AG20443 (cell line): ENCODE measurements at regions not wholly inside any gene's neighbourhood (a gene's known extent, or its start where the extent isn't known, plus 50 kb on each side); places are given as distances from the start of the nearest gene placed in this dataset.

Experiments
- DNase-seq: peaks from one replicate; pipeline ENCODE4 v3.0.0; 2012; ENCODE audit warnings: low spot score, mixed read lengths

- DNase-seq: no peak
These were observed 445.6 kb downstream of the KCTD12 start for GRCh38 chr13:76440568-76440967.

GRCh38 chr13:76439546-76439945 is 446.7 kb downstream of the KCTD12 start:
- DNase-seq: no peak

DNA sequence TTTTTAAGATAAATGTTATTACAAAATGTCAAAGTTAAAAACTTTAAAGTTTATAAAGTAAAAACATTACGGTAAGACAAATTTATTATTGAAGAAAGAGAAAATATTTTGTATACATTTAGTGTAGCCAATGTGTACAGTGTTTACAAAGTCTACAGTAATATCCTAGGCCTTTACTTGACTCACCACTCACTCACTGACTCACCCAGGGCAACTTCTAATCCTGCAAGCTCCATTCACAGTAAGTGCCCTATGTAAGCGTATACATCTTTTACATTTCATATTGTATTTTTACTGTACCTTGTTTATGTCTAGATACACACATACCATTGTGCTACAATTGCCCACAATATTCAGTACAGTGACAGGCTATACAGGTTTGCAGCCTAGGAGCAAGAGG is 448.2 kb downstream of the KCTD12 start:
- no peak for DNase-seq

DNA sequence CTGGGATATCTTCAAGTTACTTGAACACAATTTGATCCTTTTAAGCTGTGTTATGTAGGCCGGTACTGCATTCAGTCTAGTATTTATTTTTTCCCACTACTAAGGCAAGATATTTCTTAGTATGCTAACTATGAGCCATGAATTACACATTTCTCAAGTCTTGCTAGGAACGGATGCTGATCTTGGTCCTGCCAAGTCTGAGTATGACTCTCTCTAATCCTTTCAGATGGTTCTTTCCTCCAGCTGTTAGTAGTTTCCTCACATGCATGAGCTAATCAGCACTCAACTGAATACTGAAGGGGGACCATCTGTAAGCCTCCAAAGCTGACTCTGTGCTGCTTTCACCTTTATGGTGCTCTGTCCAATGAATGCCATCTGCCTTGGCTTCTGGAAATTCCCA is 460.3 kb downstream of the KCTD12 start:
- peak; percentile 38 for DNase-seq

DNA sequence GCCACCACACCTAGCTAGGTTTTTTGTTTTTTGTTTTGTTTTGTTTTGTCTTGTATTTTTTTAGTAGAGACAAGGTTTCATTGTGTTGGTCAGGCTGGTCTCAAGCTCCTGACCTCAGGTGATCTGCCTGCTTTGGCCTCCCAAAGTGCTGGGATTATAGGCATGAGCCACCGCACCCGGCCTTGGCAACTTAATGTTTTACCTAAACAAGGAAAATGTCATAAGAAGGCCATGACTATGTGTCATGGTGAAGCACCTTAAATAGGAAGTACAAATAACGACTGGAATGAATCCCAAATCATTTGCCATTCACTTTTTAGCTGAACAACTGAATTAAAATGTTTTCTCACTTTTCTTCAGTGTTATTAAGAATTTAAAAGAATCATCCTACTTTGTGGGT is 465.2 kb downstream of the KCTD12 start:
- DNase-seq: no peak

- no peak for DNase-seq
These were observed 467.8 kb downstream of the KCTD12 start for GRCh38 chr13:76418404-76418803.

DNA sequence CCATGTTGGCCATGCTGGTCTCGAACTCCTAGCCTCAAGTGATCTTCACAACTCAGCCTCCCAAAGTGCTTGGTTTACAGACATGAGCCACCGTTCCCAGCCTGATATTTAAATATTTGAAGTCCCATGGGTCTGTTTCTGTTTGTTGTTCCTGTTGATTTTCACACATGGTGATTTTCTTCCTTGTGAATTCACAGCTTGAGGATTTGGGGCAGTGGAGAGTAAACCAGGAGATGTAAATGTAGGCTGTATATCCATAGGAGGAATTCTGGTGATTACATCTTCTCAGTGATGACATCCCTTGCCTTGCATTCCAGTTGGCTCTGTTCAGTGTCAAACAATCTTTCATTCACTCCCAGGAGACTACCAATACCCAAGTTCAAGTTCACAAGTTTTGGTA is 471.9 kb downstream of the KCTD12 start:
- DNase-seq: no peak

DNA sequence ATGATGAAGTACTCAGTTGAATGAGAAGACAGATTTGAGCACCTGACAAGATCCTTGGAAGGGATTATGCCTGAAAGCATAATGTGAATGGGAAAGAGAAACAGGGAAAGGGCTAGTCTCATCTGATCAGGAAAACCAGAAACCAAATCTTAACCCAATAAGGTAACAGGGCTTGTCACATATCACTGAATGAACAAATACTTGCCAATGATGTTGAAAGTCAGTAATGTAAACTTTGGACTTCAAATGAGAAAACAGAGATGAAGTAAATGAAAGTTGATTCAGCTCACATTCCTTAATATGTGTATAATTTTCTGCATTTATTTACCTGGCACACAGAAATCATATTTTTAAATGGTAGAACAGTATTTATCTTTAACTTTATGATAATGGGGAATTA is 480.0 kb downstream of the KCTD12 start:
- no peak for DNase-seq

DNA sequence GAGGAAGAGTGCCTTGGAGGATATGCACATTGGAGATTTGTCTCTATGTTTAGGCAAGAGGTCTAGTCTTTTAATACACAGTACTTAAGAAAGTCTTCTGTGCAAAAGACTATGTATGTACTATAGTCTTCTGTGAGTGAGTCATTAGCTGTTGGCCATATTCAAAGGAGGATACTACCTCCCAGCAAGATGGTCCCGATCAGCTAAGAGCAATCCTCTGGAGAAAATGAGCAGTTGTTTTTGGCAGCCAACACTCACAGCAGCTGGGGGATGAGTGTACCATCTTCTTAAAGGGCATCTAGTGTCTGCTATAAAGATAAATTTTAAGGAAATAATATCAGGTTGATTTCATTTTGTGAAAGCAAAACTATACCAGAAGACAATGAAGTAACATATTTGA is 487.8 kb downstream of the KCTD12 start:
- no peak for DNase-seq

- DNase-seq: no peak
These were observed 488.8 kb downstream of the KCTD12 start for GRCh38 chr13:76397413-76397812.

DNA sequence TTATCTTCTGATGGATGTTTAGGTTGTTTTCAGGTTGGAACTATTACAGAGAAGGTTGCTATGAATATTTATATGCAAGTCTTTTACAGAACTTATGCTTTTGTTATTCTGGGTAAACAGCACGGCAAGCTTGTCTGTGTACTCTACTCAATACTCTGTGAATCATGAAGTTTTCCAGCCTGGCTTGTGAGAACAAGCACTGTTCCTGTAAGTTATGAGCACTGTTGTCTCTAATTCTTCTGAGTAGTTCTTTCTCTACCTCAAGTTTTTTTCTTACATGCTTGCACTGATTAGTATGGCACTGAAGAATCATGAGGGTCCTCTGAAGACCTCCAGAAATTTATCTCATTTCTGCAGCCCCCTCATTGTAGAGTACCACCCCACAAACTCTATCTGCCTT is 496.9 kb downstream of the KCTD12 start:
- DNase-seq: no peak

- DNase-seq: no peak
These were observed 498.6 kb downstream of the KCTD12 start for GRCh38 chr13:76387566-76387965.

GRCh38 chr13:76386321-76386720 is 499.9 kb downstream of the KCTD12 start:
- no peak for DNase-seq

GRCh38 chr13:76385586-76385985 is 500.6 kb downstream of the KCTD12 start:
- DNase-seq: no peak

DNA sequence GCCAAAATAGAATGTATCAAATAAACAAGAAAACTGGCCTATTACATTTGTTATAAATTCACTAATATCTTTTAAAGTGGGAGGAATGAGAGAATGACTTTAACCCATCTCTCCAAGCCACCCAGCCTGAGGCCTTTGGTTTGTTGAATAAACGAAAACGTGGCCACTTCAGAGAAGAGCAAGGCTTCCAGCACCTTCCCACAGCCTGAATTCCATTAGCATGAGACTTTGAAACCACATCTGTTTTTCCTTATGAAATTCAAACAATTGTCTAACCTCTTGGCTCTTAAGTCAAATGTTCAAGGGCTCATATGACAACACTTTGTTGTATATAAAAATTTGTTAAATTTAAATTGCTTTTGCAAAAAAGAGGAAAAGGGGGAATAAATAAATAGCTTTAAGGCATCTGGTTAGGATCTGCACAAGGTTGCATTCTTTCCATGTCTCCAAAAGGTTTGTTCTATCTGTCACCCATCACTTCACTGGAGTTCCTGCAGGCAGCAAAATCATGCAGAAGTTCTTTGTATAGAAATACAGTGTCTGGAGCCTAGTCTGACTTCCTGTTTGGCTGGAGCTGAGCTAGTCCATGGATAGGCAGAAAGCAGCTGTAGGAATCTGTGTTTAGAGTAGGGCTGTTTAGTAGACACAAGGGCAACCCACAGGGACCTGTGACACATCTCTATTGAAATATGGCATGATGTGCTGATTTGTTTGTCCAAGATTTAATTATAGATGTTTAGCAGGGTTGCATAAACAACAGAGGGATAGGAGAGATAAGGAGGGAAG is 502.3 kb downstream of the KCTD12 start:
- peak; percentile 71 for DNase-seq

DNA sequence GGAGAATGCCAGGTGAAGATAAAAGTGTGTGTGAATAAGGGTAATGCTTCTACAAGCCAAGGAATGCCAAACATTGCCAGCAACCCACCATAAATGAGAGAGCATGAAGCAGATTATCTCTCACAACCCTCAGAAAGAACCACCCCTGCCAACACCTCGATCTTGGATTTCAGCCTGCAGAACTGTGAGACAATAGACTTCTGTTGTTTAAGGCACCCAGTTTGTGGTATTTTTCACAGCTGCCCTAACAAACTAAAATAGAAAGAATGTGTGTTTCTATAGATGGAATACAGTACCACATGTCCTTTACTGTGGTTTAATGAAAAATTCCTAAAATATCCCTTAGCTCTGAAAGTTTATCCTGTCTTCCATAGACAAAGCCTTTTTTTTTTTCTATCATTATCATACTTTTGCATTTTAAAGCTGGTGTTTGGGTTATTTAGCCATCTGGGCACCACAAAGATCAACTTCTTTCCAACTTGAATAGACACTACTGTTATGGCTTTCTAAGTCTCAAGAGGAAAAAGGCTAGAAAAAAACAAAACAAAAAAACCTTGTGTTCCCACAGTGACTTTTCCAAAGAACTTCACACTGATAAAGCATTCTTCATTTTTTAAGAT is 505.6 kb downstream of the KCTD12 start:
- DNase-seq: no peak

DNA sequence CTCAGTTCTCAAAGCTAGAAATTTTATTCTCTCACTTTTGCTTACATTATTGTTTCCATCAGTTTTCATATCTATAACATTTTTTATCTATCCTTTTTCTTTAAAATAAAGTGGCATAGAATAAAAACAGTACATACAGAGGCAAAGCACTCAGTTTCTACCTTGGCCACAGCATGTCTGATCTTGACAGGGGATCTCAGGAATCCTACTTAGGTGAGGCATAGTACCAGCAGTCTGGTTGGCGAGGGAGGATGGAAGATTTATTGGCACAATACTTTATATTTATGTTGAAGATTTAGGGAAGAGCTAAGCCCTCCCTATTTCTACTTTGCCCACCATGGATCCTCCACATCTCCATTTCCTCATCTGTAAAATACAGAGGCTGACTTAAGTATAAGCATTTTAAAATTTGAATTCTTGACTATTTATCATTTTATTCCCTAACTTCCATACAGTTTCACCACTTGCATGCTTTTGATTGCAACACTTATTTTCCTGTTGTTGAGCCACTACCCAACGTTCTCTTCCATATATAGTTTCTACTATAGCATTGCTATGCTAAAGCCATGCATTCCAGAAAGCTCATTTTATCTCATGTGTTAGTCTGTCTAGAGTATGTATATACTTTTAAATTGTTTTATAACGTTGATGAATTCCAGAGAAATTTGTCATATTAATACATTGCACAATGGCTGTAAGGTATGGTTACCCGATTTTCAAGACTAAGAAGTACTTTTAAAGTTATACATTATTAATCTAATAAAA is 506.7 kb downstream of the KCTD12 start:
- no peak for DNase-seq

- no peak for DNase-seq
These were observed 507.4 kb downstream of the KCTD12 start for GRCh38 chr13:76378767-76379166.

DNA sequence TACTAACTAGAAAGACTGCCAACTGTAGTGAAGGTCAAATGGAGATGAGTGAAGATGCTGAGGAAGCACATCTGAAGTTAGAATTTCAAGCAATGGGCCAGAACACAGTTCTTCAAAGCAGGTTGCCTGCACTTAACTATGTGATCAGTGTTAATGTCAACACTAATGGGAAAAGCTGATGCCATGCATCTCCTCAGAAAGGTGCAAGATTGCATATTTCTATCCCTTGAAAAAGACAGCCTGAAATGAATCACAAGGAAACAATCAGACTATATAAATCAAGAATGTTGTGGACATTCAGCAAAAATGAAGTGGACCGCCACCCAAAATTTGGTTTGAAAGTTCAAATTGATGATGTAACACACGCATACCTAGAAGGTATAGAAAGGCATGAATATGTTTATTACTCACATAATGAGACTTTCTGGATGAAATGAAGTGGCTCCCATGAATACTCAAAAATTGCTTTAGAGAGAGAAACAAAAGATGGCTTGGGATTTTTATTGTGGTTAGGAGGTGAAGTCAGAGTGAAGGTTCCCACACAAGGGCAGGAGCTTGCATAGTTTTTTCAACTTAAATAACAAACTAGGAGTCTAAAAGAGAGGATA is 522.4 kb downstream of the KCTD12 start:
- no peak for DNase-seq

DNA sequence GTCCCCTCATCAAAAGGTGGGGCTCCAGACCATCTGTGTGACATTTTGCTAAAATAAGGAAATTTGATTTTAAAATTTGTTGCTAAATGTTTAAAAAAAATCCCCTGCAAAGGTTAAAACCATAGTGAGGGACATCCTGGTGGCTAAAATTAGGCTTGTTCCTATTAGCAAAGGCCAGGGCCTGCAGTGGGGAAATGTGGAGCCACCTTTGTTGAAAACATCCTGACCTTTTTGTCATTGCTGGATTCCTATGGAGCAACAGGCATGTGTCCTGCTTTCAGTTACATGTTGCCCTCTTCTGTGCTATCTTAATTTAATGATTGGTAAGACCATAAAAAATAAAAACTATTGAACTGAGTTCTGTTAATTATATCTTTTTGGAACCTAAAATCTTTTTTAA is 524.3 kb downstream of the KCTD12 start:
- no peak for DNase-seq

- no peak for DNase-seq
These were observed 534.5 kb downstream of the KCTD12 start for GRCh38 chr13:76351541-76352229.

GRCh38 chr13:76350399-76350798 is 535.8 kb downstream of the KCTD12 start:
- no peak for DNase-seq
